ENCODE measurements at regions not wholly inside any gene's neighbourhood (a gene's known extent, or its start where the extent isn't known, plus 50 kb on each side); places are given as distances from the start of the nearest gene placed in this dataset.
A peak's percentile ranks its signal among the peaks of the same experiment; 100 is the strongest.

GRCh38 chr7:26944501-26945358, 80.3 kb upstream of the SKAP2 start (continued):
- peak; percentile 90 for TF ChIP-seq ZNF518A (tag by site-specific recombination; conservative IDR thresholded peaks at IDR 0.05; ENCODE audit: low read depth)
- peak; percentile 55; the same call in 1 of the 2 replicates for TF ChIP-seq ZNF266 (tag by site-specific recombination; IDR thresholded peaks at IDR 0.05; ENCODE audit: low read depth)
- peak; percentile 77 for TF ChIP-seq ZBTB11 (tag by site-specific recombination; conservative IDR thresholded peaks at IDR 0.05; ENCODE audit: low read depth)
- TF ChIP-seq ZFP37 (tag by site-specific recombination; IDR thresholded peaks at IDR 0.05), result peak; percentile 49; the same call in 1 of the 2 replicates
- TF ChIP-seq ZNF433 (tag by site-specific recombination; IDR thresholded peaks at IDR 0.05; ENCODE audit: low read depth), result peak; percentile 61
- TF ChIP-seq KLF7 (tag by site-specific recombination; IDR thresholded peaks at IDR 0.05; ENCODE audit: borderline replicate concordance), result no peak
- TF ChIP-seq ZNF354C (tag by site-specific recombination; IDR thresholded peaks at IDR 0.05; ENCODE audit: borderline replicate concordance, low read depth), result no peak
- no peak for TF ChIP-seq ZNF561 (tag by site-specific recombination; IDR thresholded peaks at IDR 0.05; ENCODE audit: borderline replicate concordance)
- peak; percentile 48; the same call in 1 of the 2 replicates for TF ChIP-seq ZNF629 (tag by site-specific recombination; IDR thresholded peaks at IDR 0.05)
- TF ChIP-seq ZBTB8A (tag by site-specific recombination; IDR thresholded peaks at IDR 0.05), result peak; percentile 67; the same call in 1 of the 2 replicates
- TF ChIP-seq AEBP2 (tag by site-specific recombination; IDR thresholded peaks at IDR 0.05; ENCODE audit: borderline replicate concordance), result 0 out of 2 replicates have a peak, but pooled peaks have one; percentile 30
- peak; percentile 35; the same call in 1 of the 2 replicates for TF ChIP-seq ZNF791 (tag by site-specific recombination; IDR thresholded peaks at IDR 0.05)
- TF ChIP-seq REST (tag by site-specific recombination; IDR thresholded peaks at IDR 0.05), result peak; percentile 63
- no peak for TF ChIP-seq ZNF76 (tag by site-specific recombination; IDR thresholded peaks at IDR 0.05; ENCODE audit: borderline replicate concordance, low read depth)
- TF ChIP-seq ZNF514 (tag by site-specific recombination; IDR thresholded peaks at IDR 0.05), result 0 out of 2 replicates have a peak, but pooled peaks have one; percentile 40
- TF ChIP-seq ZNF366 (tag by site-specific recombination; conservative IDR thresholded peaks at IDR 0.05), result 0 out of 2 replicates have a peak, but pooled peaks have one; percentile 16
- peak; percentile 93 for TF ChIP-seq ZNF394 (tag by site-specific recombination; IDR thresholded peaks at IDR 0.05; ENCODE audit: borderline replicate concordance)
- no peak for TF ChIP-seq KLF16 (tag by site-specific recombination; IDR thresholded peaks at IDR 0.05)
- peak; percentile 37; the same call in 1 of the 2 replicates for TF ChIP-seq ZXDB (tag by site-specific recombination; IDR thresholded peaks at IDR 0.05)

Data from HEK293 (cell line).